CD14-positive monocyte (primary cell): ENCODE measurements at regions not wholly inside any gene's neighbourhood (a gene's known extent, or its start where the extent isn't known, plus 50 kb on each side); places are given as distances from the start of the nearest gene placed in this dataset.

Source experiments
- DNase-seq, 3 donors: peaks; one replicate each; pipeline ENCODE4 v3.0.0-alpha.2; 2011 to 2022
- H2AFZ ChIP-seq: 2 replicates; pipeline ENCODE4 v1.6.0; 2012; ENCODE audit warnings: mild to moderate bottlenecking, low read depth, low read length, inconsistent platforms; ENCODE audit not compliant: insufficient read depth, poor library complexity, severe bottlenecking
- H3K27ac ChIP-seq, 2 donors: 1 replicate in 1 of 2; 2 replicates in 1 of 2; pipeline ENCODE4 v1.5.1; 2012 to 2013; ENCODE audit warnings: low read length in 2 of 2, control low read depth in 1 of 2, inconsistent platforms in 1 of 2, low read depth in 1 of 2, mild to moderate bottlenecking in 1 of 2
- H3K27me3 ChIP-seq, 2 donors: one replicate each; pipeline versions ENCODE4 v1.6.0 to v1.6.1; 2011 to 2013; ENCODE audit warnings: low read length in 2 of 2; ENCODE audit not compliant: control insufficient read depth in 2 of 2, insufficient read depth in 2 of 2
- H3K36me3 ChIP-seq, 2 donors: replicated peaks in 1 of 2; 1 replicate in 1 of 2; 2 replicates in 1 of 2; pipeline versions ENCODE4 v1.5.1 to v1.6.1; 2012 to 2013; ENCODE audit warnings: low read length in 2 of 2, control low read depth in 1 of 2, inconsistent platforms in 1 of 2, mild to moderate bottlenecking in 1 of 2; ENCODE audit not compliant: insufficient read depth in 2 of 2, control insufficient read depth in 1 of 2
- H3K4me1 ChIP-seq, 2 donors: 1 replicate in 1 of 2; 2 replicates in 1 of 2; pipeline versions ENCODE4 v1.5.1 to v1.6.1; 2012 to 2013; ENCODE audit warnings: low read length in 2 of 2, control low read depth in 1 of 2, inconsistent platforms in 1 of 2, mild to moderate bottlenecking in 1 of 2, moderate library complexity in 1 of 2; ENCODE audit not compliant: insufficient read depth in 2 of 2, control insufficient read depth in 1 of 2
- H3K4me2 ChIP-seq: replicated peaks from 2 replicates; pipeline ENCODE3; 2012; ENCODE audit warnings: low read length, moderate library complexity, mild to moderate bottlenecking; ENCODE audit not compliant: poor library complexity, severe bottlenecking; ENCODE audit errors: extremely low read depth
- H3K4me3 ChIP-seq, 3 experiments: fragments of 200-600 bp in 1 of 3; sonication (generic) in 1 of 3; replicated peaks in 1 of 3; 1 replicate in 2 of 3; 2 replicates in 1 of 3; pipeline ENCODE4 v1.5.1; 2011 to 2013; ENCODE audit warnings: low read length in 3 of 3, mild to moderate bottlenecking in 3 of 3, control low read depth in 2 of 3, low read depth in 2 of 3, inconsistent platforms in 1 of 3, moderate library complexity in 1 of 3
- H3K79me2 ChIP-seq: 2 replicates; pipeline ENCODE4 v1.6.0; 2012; ENCODE audit warnings: mild to moderate bottlenecking, control low read depth, inconsistent platforms, low read length, moderate library complexity; ENCODE audit not compliant: insufficient read depth
- H3K9ac ChIP-seq: 2 replicates; pipeline ENCODE4 v1.6.0; 2017; ENCODE audit warnings: low read length, mild to moderate bottlenecking; ENCODE audit not compliant: insufficient read depth, poor library complexity, severe bottlenecking
- H3K9me3 ChIP-seq, 2 donors: replicated peaks in 1 of 2; 1 replicate in 1 of 2; 2 replicates in 1 of 2; pipeline versions ENCODE4 v1.5.1 to v1.6.1; 2012 to 2013; ENCODE audit warnings: low read length in 2 of 2, control low read depth in 1 of 2; ENCODE audit not compliant: control insufficient read depth in 1 of 2, insufficient read depth in 1 of 2
- H4K20me1 ChIP-seq: 2 replicates; pipeline ENCODE4 v1.6.0; 2012; ENCODE audit warnings: mild to moderate bottlenecking, low read length, control low read depth, moderate library complexity; ENCODE audit not compliant: insufficient read depth
- H3K27ac Mint-ChIP-seq, 7 donors: one replicate each; pipeline ENCODE4 v1.8.0; 2020; ENCODE audit warnings: mild to moderate bottlenecking in 7 of 7, mixed read lengths in 7 of 7, moderate library complexity in 6 of 7, inconsistent platforms in 2 of 7
- H3K27me3 Mint-ChIP-seq, 3 donors: one replicate each; pipeline ENCODE4 v1.8.0; 2021 to 2022; ENCODE audit warnings: low read depth in 3 of 3, mild to moderate bottlenecking in 3 of 3, mixed read lengths in 3 of 3, moderate library complexity in 3 of 3, inconsistent platforms in 1 of 3
- H3K36me3 Mint-ChIP-seq, 2 donors: one replicate each; pipeline ENCODE4 v1.8.0; 2020; ENCODE audit warnings: mixed read lengths in 2 of 2, inconsistent platforms in 1 of 2, mild to moderate bottlenecking in 1 of 2
- H3K4me1 Mint-ChIP-seq: one replicate; pipeline ENCODE4 v1.8.0; 2020; ENCODE audit warnings: mild to moderate bottlenecking, mixed read lengths
- H3K4me3 Mint-ChIP-seq, 2 donors: one replicate each; pipeline ENCODE4 v1.8.0; 2020; ENCODE audit warnings: mild to moderate bottlenecking in 2 of 2, mixed read lengths in 2 of 2, moderate library complexity in 1 of 2
- H3K9me3 Mint-ChIP-seq, 7 donors: one replicate each; pipeline ENCODE4 v1.8.0; 2020 to 2022; ENCODE audit warnings: mixed read lengths in 7 of 7, mild to moderate bottlenecking in 6 of 7, moderate library complexity in 6 of 7, inconsistent platforms in 2 of 7
- WGBS: methylation state at CpG from one replicate; pipeline ENCODE4 v1.1.5; 2013; ENCODE audit warnings: missing lambda C conversion rate; ENCODE audit not compliant: insufficient coverage; 5-methylcytosine and 5-hydroxymethylcytosine counted together
- intact Hi-C, 2 donors: fragments of 100-400 bp; cut with micrococcal nuclease; formaldehyde crosslinking; loops; one replicate each; pipeline versions ENCODE4 v1.15.0 to v1.15.1; 2023
- TF ChIP-seq, protein P1 (sequence below): fragments of 200-600 bp; IDR thresholded peaks from one replicate; pipeline ENCODE4 v1.8.0; 2022; ENCODE audit warnings: antibody characterized with exemption, mild to moderate bottlenecking

DNA sequence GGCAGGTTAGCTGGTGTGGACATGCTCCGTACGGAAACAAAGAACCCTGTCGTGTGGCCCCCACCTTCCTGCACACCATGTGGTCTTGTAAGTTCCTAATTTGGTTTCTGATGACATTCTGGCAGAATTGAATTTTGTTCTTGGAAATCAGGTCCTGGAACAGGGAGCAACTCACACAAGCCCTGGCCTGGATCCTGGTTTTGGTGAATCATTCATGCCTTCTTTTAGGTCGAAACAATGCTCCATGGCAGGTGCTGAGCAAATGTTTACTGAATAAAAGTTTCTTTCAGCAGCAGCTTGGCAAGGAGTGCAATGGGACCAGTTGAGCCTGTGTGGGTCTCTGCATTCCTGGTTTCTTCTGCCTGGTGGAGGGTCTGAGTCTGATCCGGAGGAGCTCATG is 978.4 kb downstream of the BCL11B start:
- Mint-ChIP-seq H3K27me3 (no peaks in the 10 kb centered on the region), H3K4me1 (no peaks in the 10 kb centered on the region), H3K36me3 (no peaks in the 10 kb centered on the region), H3K4me3 (no peak overlapping the region), H3K27ac (no peak overlapping the region), H3K9me3 (peaks cover 7 to 19% (median 14%) of the 10 kb centered on the region in 7 donors)
- Histone ChIP-seq H3K36me3 (no peaks in the 10 kb centered on the region), H3K79me2 (no peaks in the 10 kb centered on the region), H3K4me1 (no peaks in the 10 kb centered on the region), H4K20me1 (no peaks in the 10 kb centered on the region), H3K27ac (no peak overlapping the region), H3K4me2 (no peak overlapping the region), H3K27me3 (no peaks in the 10 kb centered on the region), H2AFZ (no peak overlapping the region), H3K9me3 (peaks cover 0 to 25% of the 10 kb centered on the region in 2 donors), H3K9ac (no peak overlapping the region), H3K4me3 (no peak overlapping the region)
- TF ChIP-seq, protein P1, sequence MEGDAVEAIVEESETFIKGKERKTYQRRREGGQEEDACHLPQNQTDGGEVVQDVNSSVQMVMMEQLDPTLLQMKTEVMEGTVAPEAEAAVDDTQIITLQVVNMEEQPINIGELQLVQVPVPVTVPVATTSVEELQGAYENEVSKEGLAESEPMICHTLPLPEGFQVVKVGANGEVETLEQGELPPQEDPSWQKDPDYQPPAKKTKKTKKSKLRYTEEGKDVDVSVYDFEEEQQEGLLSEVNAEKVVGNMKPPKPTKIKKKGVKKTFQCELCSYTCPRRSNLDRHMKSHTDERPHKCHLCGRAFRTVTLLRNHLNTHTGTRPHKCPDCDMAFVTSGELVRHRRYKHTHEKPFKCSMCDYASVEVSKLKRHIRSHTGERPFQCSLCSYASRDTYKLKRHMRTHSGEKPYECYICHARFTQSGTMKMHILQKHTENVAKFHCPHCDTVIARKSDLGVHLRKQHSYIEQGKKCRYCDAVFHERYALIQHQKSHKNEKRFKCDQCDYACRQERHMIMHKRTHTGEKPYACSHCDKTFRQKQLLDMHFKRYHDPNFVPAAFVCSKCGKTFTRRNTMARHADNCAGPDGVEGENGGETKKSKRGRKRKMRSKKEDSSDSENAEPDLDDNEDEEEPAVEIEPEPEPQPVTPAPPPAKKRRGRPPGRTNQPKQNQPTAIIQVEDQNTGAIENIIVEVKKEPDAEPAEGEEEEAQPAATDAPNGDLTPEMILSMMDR: no peak
- intact Hi-C loops: no loop called here
- 100% methylated on average over 1 of the region's 5 CpGs for WGBS
- no peak for DNase-seq

DNA sequence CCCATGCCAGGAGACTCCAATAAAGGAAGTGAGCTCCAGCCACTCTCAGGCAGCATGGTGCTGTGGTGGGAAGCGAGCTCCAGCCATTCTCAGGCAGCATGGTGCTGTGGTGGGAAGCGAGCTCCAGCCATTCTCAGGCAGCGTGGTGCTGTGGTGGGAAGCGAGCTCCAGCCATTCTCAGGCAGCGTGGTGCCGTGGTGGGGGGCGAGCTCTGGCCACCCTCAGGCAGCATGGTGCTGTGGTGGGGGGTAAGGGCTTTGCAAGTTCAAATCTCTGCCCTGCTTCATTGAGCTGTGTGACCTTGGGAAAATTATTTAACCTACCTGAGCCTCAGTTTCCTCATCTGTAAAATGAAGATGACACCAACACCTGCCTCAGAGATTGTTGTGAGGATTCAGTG is 975.1 kb downstream of the BCL11B start:
- Histone ChIP-seq H3K4me1 (no peaks in the 10 kb centered on the region), H3K79me2 (no peaks in the 10 kb centered on the region), H3K27ac (no peak overlapping the region), H3K9ac (no peak overlapping the region), H2AFZ (no peak overlapping the region), H3K27me3 (no peaks in the 10 kb centered on the region), H3K36me3 (no peaks in the 10 kb centered on the region), H4K20me1 (no peaks in the 10 kb centered on the region), H3K4me2 (no peak overlapping the region), H3K4me3 (no peak overlapping the region), H3K9me3 (peaks cover 0 to 11% of the 10 kb centered on the region in 2 donors)
- intact Hi-C loops: no loop called here
- H3K27me3 Mint-ChIP-seq: no peaks in the 10 kb centered on the region
- no peaks in the 10 kb centered on the region for H3K36me3 Mint-ChIP-seq
- WGBS: 64% methylated on average over 2 of the region's 7 CpGs
- H3K27ac Mint-ChIP-seq: no peak overlapping the region
- no peak for DNase-seq
- peaks cover 3 to 17% (median 5%) of the 10 kb centered on the region in 7 donors for H3K9me3 Mint-ChIP-seq
- TF ChIP-seq, protein P1: no peak
- no peaks in the 10 kb centered on the region for H3K4me1 Mint-ChIP-seq
- no peak overlapping the region for H3K4me3 Mint-ChIP-seq
